Adrenal gland (tissue), 5 donors: ENCODE measurements at regions not wholly inside any gene's neighbourhood (a gene's known extent, or its start where the extent isn't known, plus 50 kb on each side); places are given as distances from the start of the nearest gene placed in this dataset.

Source experiments
- microRNA-seq, 3 donors: library from miRNA; unstranded; fragments of <30 nt; microRNA quantifications; one replicate each; pipeline ENCODE4, GENCODE V29; 2017 to 2020
- small RNA-seq, 2 donors: library from RNA; depleted of rRNA; stranded (forward); fragments of <200 nt; gene quantifications; one replicate each; pipeline ENCODE3, GENCODE V24; 2016
- donor health status: DM: no; HTN: no; CAD: no.

Small RNA genes lying in the stretch of these regions (microRNA-seq; reads per million reads assigned to microRNA genes)
- 0 reads per million in 3 donors for gene MIR6760

Small RNA genes lying in the stretch of these regions (small RNA-seq; reads per million reads assigned to genes)
- 0 reads per million in 2 donors for gene MIR6760
